ENCODE measurements at regions not wholly inside any gene's neighbourhood (a gene's known extent, or its start where the extent isn't known, plus 50 kb on each side); places are given as distances from the start of the nearest gene placed in this dataset.
"Not testable (repeated sequence)": the region's sequence is repeated elsewhere in the genome, so short reads cannot be mapped to it uniquely, and the experiment has no call there.

GRCh38 chr9:120308495-120308894 lies 271.5 kb downstream of the CDK5RAP2 start:
- TF ChIP-seq POLR2A (IDR thresholded peaks at IDR 0.05) = no peak
- TF ChIP-seq, protein P1, sequence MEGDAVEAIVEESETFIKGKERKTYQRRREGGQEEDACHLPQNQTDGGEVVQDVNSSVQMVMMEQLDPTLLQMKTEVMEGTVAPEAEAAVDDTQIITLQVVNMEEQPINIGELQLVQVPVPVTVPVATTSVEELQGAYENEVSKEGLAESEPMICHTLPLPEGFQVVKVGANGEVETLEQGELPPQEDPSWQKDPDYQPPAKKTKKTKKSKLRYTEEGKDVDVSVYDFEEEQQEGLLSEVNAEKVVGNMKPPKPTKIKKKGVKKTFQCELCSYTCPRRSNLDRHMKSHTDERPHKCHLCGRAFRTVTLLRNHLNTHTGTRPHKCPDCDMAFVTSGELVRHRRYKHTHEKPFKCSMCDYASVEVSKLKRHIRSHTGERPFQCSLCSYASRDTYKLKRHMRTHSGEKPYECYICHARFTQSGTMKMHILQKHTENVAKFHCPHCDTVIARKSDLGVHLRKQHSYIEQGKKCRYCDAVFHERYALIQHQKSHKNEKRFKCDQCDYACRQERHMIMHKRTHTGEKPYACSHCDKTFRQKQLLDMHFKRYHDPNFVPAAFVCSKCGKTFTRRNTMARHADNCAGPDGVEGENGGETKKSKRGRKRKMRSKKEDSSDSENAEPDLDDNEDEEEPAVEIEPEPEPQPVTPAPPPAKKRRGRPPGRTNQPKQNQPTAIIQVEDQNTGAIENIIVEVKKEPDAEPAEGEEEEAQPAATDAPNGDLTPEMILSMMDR (IDR thresholded peaks at IDR 0.05) = no peak
- H3K27me3 ChIP-seq = no peaks in the 10 kb centered on the region
- no peak for DNase-seq
- intact Hi-C loops (cut with DNase I; ENCODE audit: low total_unique reads) = no loop called here
- no peak overlapping the region for H3K27ac ChIP-seq
- no peaks in the 10 kb centered on the region for H3K36me3 ChIP-seq
- no peaks in the 10 kb centered on the region for H3K9me3 ChIP-seq
- no peak overlapping the region for H3K4me3 ChIP-seq
- H3K4me1 ChIP-seq = no peaks in the 10 kb centered on the region

- no peaks in the 10 kb centered on the region for H3K4me1 ChIP-seq
- H3K27ac ChIP-seq = no peak overlapping the region
- H3K4me3 ChIP-seq = no peak overlapping the region
- no peaks in the 10 kb centered on the region for H3K36me3 ChIP-seq
- H3K9me3 ChIP-seq = no peaks in the 10 kb centered on the region
- no peak for DNase-seq
- H3K27me3 ChIP-seq = no peaks in the 10 kb centered on the region
- intact Hi-C loops (cut with DNase I; ENCODE audit: low total_unique reads) = no loop called here
- TF ChIP-seq, protein P1 (IDR thresholded peaks at IDR 0.05) = no peak
- TF ChIP-seq POLR2A (IDR thresholded peaks at IDR 0.05) = no peak
Measured at GRCh38 chr9:120307599-120307998, 272.4 kb downstream of the CDK5RAP2 start.

- Histone ChIP-seq H3K9me3 (no peaks in the 10 kb centered on the region), H3K36me3 (no peaks in the 10 kb centered on the region), H3K27me3 (no peaks in the 10 kb centered on the region), H3K27ac (no peak overlapping the region), H3K4me3 (no peak overlapping the region), H3K4me1 (no peaks in the 10 kb centered on the region)
- TF ChIP-seq, protein P1 (IDR thresholded peaks at IDR 0.05) = no peak
- no peak for TF ChIP-seq POLR2A (IDR thresholded peaks at IDR 0.05)
- DNase-seq = no peak
- intact Hi-C loops (cut with DNase I; ENCODE audit: low total_unique reads) = no loop called here
Measured at GRCh38 chr9:120306561-120306960, 273.4 kb downstream of the CDK5RAP2 start.

- no peaks in the 10 kb centered on the region for H3K9me3 ChIP-seq
- no peaks in the 10 kb centered on the region for H3K36me3 ChIP-seq
- H3K27me3 ChIP-seq = no peaks in the 10 kb centered on the region
- no peak for DNase-seq
- no peak overlapping the region for H3K27ac ChIP-seq
- no peaks in the 10 kb centered on the region for H3K4me1 ChIP-seq
- TF ChIP-seq POLR2A (IDR thresholded peaks at IDR 0.05) = no peak
- TF ChIP-seq, protein P1 (IDR thresholded peaks at IDR 0.05) = no peak
- intact Hi-C loops (cut with DNase I; ENCODE audit: low total_unique reads) = no loop called here
- no peak overlapping the region for H3K4me3 ChIP-seq
Measured at GRCh38 chr9:120306088-120306487, 273.9 kb downstream of the CDK5RAP2 start.

GRCh38 chr9:120304896-120305295 lies 275.1 kb downstream of the CDK5RAP2 start:
- H3K36me3 ChIP-seq; intact Hi-C loops (cut with DNase I; ENCODE audit: low total_unique reads); DNase-seq; H3K27ac ChIP-seq; H3K4me3 ChIP-seq; H3K9me3 ChIP-seq; H3K27me3 ChIP-seq; H3K4me1 ChIP-seq: not testable (repeated sequence)

DNA sequence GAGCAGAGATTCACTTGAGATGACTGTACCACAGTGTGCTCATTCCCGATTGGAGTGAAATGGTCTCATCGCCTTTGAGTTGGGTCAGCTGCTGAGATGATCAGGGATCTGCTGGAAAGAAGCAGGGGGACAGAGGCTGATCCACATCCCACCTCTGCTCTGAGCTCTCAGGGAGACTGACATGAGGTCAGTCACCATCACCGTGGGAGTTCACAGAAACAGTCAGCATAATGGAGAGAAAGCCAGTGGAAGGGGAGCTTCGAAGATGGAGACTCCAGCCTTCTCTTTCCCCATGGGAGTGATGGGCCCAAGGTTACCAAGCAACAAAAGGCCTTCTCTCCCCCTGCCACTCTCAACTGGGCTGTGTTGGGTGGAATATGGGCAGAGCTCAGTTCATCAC lies 276.4 kb downstream of the CDK5RAP2 start:
- no peak overlapping the region for H3K27ac ChIP-seq
- intact Hi-C loops (cut with DNase I; ENCODE audit: low total_unique reads) = no loop called here
- no peak for TF ChIP-seq POLR2A (IDR thresholded peaks at IDR 0.05)
- TF ChIP-seq, protein P1 (IDR thresholded peaks at IDR 0.05) = no peak
- no peaks in the 10 kb centered on the region for H3K27me3 ChIP-seq
- H3K9me3 ChIP-seq = no peaks in the 10 kb centered on the region
- no peak overlapping the region for H3K4me3 ChIP-seq
- H3K36me3 ChIP-seq = no peaks in the 10 kb centered on the region
- no peaks in the 10 kb centered on the region for H3K4me1 ChIP-seq
- no peak for DNase-seq

Data from uterus (tissue), 3 donors.